Stimulated activated CD4-positive, alpha-beta T cell treated with anti-CD3 and anti-CD28 coated beads, Interleukin-1b, Interleukin-23, amount 100 ng/mL, for 24 hours (primary cell): ENCODE measurements at regions not wholly inside any gene's neighbourhood (a gene's known extent, or its start where the extent isn't known, plus 50 kb on each side); places are given as distances from the start of the nearest gene placed in this dataset.
"Not testable (repeated sequence)": the region's sequence is repeated elsewhere in the genome, so short reads cannot be mapped to it uniquely, and the experiment has no call there.

ENCODE experiments used
- DNase-seq, 4 experiments: peaks; one replicate each; pipeline ENCODE4 v3.0.0-alpha.2; 2020; ENCODE audit warnings: low read depth in 4 of 4, low spot score in 1 of 4

DNA sequence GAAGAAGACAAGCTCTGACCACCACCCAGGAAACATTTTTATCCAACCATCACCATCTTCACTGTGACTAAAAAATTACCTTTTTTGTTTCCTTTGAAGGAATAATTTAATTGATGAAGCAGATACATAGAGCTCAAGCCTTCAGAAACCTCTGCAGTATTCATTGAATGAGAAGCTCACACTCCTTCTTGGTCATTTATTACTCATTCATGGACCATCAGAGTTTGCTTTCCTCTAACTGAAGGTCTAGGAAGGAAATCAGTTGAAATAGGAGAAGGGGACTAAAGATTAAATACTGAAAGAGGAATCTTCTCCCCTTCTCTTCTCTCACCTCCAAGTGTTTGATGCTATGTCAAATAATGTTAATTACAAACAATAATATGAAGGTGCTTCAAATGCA, 290.6 kb upstream of the KLF3 start:
- DNase-seq, result no peak

DNA sequence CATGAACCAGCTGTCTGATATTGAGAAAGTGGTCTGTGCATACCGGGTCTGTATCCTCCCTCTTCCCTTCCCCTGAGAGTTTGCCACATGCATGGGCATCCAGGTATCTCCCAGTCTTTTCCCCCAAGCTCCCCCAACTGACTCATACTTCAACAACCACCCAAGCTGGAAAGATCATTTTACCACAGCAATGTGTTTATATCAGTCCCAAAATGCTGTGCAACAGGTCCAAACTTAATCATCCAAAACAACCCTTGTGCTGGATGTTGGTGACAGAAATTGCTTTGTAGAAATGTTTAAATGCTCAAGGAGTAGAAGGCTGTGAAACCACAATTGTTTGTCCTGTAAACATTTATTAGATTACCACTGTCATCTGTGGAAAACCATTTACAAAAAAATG, 286.8 kb upstream of the KLF3 start:
- no peak for DNase-seq

DNA sequence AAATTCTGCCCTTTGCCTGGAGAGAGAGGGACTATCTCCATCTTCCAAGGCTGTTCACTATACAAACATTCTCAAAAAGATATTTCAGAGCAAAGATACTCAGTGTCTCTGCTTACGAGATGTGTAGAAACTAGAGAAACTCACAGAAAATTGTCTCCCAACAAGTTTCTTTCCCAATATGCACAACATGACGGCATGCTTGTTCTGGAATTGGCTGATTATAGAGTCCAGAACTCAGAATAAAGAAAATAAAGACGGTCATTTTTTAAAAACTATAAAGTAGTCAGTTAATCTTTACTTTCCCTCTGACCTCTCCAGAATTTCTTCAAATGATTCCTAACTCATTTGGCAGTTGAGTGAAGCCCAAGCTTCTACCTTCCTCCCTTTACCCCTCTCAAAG, 285.5 kb upstream of the KLF3 start:
- no peak for DNase-seq

DNA sequence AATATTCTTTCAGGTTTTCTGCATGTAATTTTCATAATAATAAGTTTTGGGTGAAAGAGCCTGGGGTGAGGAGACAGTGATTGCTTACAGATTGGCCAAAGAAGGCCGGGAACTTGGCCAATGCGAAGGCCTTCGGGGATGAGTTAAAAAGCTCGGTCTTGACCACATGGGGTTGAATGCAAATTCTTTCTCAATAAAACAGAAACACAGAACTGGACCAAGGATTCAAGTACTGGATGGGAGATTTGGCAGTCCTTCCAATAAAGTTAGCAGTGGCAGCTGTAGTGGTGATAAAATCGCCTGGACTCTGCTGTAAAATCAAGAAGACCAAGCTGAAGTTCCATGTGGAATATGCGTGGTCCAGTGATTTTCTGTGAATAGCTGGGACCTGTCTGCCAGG, 282.2 kb upstream of the KLF3 start:
- no peak for DNase-seq

DNA sequence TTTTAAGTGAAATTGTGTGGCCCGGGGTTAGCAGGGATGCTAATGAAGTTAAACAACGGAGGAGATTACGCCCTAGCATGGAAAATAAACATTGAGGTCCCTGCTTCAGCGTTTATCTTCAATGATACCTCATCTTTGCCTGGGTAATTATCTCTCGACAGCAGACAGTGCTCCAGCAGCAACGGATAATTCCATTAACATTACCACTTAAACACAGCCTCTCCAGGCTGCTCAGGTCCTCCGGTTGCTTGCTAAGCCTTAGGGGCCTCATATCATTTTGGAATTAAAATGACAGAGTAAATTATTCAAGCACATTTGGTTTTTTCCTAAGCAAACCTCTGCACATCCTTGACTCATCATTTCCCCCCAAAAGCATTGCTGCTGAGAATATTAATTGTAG, 281.5 kb upstream of the KLF3 start:
- no peak for DNase-seq

DNA sequence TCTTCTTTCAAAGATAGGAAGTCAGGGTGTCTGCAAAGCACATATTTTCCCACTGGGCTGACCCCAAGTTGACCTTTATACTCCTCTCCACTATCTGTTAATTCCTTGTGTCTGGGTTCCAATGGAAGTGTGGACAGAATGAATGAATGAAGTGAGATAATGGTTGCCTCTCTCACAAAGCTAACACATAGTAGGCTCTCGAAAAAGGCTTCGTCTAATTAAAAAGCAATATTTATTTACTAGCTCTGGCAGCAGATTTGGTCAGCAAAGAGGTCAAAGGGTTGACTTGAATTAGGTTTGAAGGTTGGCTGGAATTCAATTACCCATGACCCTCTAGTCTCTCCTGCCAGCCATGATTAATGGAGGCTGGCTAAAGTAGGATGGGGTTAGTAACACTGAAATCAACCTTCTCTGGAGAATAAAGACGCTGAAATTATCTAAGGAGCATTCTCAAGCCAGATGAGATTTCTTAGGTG, 280.3 kb upstream of the KLF3 start:
- no peak for DNase-seq

DNA sequence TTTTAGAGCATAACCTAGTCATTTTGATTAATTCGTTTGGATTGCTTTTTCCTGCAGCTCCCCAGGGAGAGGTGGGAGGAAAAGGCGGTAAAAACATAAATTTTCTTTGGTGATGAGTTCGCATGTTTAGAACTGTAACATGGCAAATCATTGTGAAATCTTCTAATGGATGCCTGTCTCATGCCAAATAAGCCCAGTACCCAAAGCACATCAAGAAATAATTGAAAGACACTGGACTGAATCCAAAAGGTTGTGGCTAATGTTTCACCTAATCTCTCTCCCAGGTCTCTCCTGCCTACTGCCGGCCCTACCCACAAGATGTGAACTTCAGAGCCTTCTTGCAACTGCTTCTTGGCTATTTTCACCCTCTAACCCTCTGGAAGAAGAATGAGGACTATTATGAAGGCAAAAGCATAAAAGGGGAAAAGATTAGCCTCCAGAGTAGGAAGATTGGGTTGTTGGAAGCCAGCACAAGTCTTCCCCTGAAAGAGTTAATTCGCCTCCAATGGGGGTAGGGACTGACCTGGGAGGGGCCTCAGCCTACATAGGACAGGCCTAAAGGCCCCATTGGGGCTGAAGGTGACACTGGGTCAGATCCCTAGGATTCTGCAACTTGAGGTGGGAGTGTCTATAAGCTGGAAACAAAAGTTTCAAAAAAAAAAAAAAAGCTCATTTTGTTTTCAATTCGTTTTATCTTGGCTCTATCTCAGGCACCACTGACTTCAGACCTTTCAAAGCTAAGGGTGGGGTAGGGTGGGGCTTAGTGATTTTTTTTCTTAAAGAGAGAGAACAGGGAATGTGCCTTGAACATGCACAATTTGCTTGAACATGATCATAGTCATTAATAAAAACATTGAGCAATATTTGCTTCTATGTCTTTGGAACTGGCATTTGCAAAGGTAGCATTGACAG, 278.6 kb upstream of the KLF3 start:
- DNase-seq, result no peak

DNA sequence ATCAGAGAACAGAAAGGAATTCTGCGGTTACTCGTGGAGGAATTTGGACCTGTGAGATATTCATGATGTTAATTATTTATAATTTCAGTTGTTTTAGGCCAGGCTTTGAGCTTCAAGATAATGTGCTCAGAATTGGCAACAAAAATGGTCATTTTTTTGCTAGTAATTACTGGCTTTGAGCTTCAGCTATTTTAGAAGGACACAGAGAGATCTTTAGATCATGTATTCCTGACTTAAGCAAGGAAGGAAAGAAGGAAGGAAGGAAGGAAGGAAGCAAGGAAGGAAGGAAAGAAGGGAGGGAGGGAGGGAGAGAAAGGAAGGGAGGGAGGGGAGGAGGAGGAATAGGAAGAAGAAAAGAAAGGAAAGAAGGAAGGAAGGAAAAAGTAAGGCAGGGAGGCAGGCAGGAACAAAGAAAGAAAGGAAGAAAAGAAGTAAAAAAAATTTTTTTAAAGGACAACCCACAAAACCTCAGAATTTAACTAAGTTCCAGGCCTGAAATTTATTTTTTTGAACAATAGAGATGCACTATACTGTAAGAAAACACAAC, 277.9 kb upstream of the KLF3 start:
- no peak for DNase-seq

DNA sequence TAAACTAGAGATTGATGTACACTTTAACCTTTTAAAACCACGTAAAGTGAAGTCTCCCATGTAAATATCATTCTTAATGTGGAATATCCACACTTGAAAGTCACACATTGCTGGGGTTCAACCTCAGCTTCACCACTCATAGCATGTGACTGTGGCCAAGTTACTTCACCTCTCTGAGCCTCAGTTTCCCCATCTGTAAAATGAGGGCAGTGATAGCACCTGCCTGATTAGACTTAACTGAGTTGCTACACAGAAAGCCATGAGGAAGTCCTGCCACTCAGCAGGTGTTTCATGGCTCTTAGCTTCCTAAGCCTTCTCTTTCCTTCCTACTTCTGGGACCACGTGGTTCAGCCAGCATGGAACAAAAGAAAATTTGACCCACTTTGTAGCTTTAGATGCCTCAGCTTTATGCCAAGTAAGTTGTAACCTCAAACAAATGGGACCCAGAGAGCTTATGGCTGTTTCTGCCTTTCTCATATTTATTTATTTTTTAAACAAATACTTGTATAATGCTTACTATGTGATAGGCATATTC, 277.3 kb upstream of the KLF3 start:
- DNase-seq, result no peak

DNA sequence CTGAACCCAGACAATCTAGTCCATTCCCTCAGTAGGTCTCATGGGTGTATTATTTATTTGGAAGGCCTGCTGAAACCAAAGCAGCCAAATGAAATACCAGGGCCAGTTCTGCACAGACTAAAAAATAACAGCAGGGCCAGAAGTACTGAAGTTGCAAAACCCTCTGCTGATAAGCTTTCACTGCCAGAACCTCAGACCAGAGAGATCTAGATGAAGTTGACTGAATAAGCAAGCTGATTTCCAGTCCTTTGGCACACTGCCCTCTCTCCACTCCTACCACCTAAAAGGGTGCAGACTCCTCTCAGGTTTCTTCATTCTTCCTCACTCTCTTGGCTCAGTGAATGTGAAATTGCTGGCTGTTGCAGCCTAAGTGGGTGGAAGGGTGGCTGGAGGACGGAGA, 276.7 kb upstream of the KLF3 start:
- no peak for DNase-seq

DNA sequence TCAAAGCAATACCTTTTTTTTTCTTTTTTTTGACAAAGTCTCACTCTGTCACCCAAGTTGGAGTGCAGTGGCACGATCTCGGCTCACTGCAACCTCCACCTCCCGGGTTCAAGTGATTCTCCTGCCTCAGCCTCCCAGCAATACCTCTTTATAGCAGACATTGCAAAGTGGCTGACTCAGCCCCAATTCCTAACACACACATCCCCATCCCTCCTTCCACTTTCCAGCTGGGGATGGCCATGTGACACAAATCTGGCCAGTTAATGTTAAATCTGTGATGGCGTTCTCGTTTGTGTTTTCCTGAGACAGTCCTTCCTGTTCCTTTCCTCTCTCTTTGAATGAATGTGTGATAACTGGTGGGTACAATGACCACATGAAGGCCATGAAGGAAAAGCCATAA, 276.2 kb upstream of the KLF3 start:
- DNase-seq, result no peak

DNA sequence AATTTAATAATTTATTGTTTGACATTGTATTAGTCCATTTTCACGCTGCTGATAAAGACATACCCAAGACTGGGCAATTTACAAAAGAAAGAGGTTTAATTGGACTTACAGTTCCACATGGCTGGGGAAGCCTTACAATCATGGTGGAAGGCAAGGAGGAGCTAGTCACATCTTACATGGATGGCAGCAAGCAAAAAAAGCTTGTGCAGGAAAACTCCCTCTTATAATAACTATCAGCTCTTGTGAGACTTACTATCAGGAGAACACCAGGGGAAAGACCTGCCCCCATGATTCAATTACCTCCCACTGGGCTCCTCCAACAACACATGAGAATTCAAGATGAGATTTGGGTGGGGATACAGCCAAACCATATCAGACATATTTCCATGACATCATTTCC, 275.1 kb upstream of the KLF3 start:
- not testable (repeated sequence) for DNase-seq

DNA sequence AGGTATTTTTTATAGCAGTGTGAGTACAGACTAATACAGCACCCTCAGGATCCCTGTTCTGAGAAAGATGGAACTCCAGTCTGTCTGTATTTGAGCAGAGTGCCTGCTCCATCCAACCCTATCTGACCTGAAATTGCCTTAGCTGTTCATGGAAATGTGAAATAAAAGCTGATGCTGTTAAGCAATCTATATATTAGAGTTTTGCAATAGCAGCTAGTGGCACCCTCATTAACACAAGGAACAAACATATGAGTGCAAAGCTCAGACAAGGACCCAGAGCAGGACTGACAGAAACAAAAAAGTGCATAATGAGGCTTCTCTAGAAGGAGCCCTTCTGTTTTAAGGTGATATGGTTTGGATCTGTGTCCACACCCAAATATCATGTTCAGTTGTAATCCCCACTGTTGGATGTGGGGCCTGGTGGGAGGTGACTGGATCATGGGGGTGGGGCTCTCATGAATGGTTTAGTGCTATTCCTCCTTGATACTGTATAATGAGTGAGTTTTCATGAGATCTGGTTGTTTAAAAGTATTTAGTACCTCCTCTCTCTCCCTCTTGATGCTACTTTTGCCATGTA, 272.9 kb upstream of the KLF3 start:
- DNase-seq, result no peak

DNA sequence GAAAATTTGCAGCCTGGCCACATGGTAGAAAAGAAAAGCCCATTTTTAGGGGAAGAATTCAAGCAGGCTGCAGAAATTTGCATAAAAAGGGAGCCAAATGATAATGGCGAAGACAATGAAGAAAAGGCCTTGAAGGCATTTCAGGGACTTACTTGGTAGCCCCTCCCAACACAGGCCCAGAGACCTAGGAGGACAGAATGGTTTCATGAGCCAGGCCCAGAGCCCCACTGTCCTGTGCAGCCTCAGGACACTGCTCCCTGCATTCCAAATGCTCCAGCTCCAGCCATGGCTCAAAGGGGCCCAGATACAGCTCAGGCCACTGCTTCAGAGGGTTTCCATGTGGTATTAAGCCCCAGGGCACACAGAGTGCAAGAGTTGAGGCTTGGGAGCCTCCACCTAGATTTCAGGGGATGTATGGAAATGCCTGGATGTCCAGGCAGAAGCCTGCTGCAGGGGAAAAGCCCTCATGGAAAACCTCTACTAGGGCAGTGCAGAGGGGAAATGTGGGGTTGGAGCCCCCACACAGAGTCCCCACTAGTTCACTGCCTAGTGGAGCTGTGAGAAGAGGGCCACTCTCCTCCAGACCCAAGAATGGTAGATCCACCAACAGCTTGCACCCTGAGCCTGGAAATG, 271.7 kb upstream of the KLF3 start:
- no peak for DNase-seq

DNA sequence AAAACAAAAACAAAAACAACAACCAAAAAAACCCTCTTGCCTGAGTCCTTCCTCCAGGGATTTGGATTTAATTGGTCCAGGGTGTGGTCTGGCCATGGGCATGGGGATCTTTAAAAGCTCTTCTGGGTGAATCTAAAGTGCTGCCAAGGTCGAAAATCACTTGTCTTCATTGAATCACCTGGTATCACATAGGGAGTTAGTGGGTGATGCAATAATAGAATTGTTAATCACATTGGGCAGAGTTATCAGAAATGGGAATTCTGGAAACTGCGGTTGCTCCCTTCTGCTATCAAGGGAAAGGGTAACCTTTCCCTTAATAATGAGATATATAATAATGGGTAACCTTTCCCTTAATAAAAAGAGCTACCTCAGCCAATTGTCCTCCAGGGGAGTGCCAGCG, 267.9 kb upstream of the KLF3 start:
- no peak for DNase-seq

DNA sequence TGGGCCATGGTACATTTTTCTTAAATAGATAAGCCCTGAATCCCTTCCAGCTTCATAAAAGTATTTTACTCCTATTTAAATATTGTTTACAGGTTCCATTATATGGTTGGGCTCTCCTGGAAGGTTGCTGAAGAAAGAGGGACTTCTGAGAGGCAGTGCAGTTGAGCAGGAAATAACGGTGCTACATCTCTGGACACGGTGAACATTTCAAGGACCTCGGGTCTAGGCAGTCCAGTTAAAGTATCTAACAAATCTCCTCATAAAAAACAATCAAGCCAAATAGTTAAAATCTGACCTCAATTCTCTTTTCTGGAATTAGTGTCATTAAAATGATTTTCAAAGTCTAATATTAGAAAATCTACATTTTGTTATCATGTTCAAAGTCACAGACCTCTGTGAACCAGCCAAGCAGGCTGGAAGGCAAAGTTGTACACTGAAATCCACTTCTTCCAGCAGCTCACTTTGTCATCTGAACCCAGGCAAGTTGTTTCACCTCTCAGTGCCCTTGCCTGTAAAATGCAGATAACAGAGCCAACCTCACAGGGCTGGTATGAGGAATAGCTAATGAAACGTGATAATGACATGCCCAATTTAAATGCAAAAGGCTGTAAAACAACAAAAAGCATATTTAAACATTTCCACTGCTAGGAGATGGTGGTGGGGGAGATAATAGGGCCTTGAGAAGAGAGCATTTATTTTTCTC, 267.0 kb upstream of the KLF3 start:
- no peak for DNase-seq

DNA sequence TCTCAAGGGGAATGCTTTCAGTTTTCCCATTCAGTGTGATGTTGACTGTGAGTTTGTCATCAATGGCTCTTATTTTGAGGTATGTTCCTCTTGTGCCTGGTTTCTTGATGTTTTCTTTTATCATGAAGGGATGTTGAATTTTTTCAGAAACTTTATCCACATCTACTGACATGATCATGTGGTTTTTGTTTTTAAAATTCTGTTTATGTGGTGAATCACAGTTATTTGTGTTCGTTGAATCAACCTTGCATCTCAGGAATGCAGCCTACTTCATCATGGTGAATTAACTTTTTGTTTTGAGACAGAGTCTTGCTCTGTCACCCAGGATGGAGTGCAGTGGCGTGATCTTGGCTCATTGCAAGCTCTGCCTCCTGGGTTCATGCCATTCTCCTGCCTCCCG, 263.1 kb upstream of the KLF3 start:
- DNase-seq, result no peak

DNA sequence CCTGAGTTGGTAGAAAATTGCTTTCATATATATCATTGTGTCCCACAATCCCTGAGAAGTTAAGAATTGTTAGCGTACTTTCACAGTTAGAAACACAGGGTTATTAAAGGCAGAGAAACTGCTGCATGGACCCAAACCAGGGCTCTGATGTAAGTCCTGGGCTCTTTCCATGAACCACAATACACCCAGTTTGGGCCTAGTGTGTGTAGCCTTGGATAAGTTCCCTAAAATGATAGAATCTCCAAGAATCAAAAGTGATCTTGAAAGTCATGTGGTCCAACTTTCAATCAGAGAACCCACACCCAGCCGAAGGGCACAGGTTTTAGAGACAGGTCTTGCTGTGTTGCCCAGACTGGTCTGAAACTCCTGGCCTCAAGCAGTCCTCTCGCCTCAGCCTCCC, 257.8 kb upstream of the KLF3 start:
- no peak for DNase-seq

DNA sequence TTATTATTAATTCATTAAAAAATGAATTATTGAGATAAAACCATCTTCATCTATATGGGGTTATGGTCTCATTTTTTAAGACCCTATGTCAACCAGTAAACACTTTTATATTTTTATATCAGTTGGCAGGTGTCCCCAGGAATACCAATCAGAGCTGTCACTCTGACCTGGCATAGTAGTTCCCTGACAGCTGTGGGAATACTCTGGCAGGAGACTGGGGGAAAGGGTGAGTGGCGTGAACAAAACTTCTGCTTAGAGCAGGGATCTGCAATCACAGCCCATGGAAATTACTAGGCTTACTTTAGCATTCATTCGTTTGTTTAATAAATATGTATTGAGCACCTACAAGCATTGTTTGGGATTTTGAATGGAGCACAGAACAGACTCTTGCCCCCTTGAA, 254.1 kb upstream of the KLF3 start:
- DNase-seq, result no peak

DNA sequence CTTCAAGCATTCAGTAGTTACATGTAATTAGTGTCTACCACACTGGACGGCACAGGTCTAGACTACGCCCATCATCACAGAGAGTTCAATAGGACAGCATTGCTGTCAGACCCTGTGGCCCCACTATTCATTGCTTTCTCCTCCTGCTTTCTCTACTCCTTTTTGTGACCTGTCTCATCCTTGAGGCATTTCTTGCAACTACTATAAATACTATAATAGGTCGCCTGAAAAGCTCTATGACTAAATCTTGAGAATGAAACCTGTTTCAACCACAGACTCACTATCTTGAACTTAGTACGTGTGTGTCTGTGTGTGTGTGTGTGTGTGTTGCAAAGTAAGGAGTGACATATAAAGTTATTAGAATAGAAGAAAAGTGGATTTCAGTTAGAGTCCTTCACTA, 252.9 kb upstream of the KLF3 start:
- DNase-seq, result no peak

DNA sequence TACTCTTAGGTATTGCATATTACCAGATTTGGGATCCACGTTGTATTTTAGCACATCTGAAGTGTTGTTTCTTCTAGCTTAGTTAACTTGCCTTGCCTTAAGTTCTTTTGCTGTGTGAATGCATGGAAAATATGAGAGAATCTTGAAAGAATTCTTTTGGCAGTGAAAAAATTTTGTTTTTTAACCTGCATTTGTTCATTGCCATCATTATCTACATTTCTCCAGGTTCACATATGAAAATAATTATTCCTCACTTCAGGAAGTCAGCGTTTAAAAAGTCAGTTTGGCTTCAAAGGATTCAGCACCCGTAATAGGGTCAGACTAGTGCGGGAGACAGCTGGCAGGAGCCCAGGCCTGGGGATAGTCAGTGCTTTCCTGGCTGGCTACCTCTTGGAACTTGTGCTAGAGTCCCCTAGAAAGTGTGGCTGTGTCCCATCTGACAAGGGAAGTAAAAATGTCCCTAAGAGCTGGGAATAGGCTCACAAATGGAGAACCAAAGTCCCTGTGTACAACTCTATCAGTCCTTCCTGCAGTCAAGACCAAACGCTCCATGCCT, 251.9 kb upstream of the KLF3 start:
- DNase-seq, result no peak
